B cell (primary cell): ENCODE measurements at regions not wholly inside any gene's neighbourhood (a gene's known extent, or its start where the extent isn't known, plus 50 kb on each side); places are given as distances from the start of the nearest gene placed in this dataset.

Source experiments
- ATAC-seq: fragments of 200-7000 bp; cut with Tn5 transposase; one replicate; pipeline ENCODE4 v1.10.0; 2021; ENCODE audit warnings: low read depth, mild to moderate bottlenecking, moderate number of reproducible peaks, moderate library complexity
- CTCF ChIA-PET: fragments of 350-600 bp; sonication (Branson Sonifier 250); formaldehyde crosslinking; loops from one replicate; lab custom pipeline; 2021; ENCODE audit warnings: antibody characterized with exemption, inconsistent platforms; lab: Charles Lee
- POLR2A ChIA-PET: fragments of 350-600 bp; sonication (Branson Sonifier 250); formaldehyde crosslinking; loops from one replicate; lab custom pipeline; 2021; ENCODE audit warnings: antibody characterized with exemption; lab: Charles Lee
- DNase-seq: peaks from one replicate; pipeline ENCODE4 v3.0.0; 2013
- H2AFZ ChIP-seq: 2 replicates; pipeline ENCODE4 v1.6.1; 2012; ENCODE audit warnings: mild to moderate bottlenecking, low read depth, low read length; ENCODE audit not compliant: insufficient read depth, poor library complexity, severe bottlenecking
- H3K27ac ChIP-seq, 2 donors: 1 replicate in 1 of 2; 2 replicates in 1 of 2; pipeline ENCODE4 v1.5.1; 2012 to 2013; ENCODE audit warnings: low read length in 2 of 2, mild to moderate bottlenecking in 2 of 2, moderate library complexity in 1 of 2
- H3K27me3 ChIP-seq, 4 experiments: fragments of 200-600 bp in 1 of 4; sonication (generic) in 1 of 4; replicated peaks in 1 of 4; 1 replicate in 2 of 4; 2 replicates in 2 of 4; pipeline versions ENCODE4 v1.6.1 to v1.7.0; 2013 to 2016; ENCODE audit warnings: low read length in 3 of 4, mild to moderate bottlenecking in 2 of 4, mixed read lengths in 1 of 4, moderate library complexity in 1 of 4; ENCODE audit not compliant: insufficient read depth in 4 of 4, control insufficient read depth in 3 of 4; ENCODE audit errors: control extremely low read depth in 1 of 4
- H3K36me3 ChIP-seq, 2 experiments: replicated peaks in 1 of 2; 1 replicate in 1 of 2; 2 replicates in 1 of 2; pipeline versions ENCODE4 v1.6.1 to v1.7.1; 2013; ENCODE audit warnings: low read length in 1 of 2; ENCODE audit not compliant: insufficient read depth in 2 of 2, control insufficient read depth in 1 of 2; ENCODE audit errors: control extremely low read depth in 1 of 2, extremely low read depth in 1 of 2
- H3K4me1 ChIP-seq, 2 donors: fragments of 200-600 bp in 1 of 2; sonication (generic) in 1 of 2; 1 replicate in 1 of 2; 2 replicates in 1 of 2; pipeline versions ENCODE4 v1.5.1 to v1.6.1; 2013 to 2017; ENCODE audit warnings: low read length in 2 of 2; ENCODE audit not compliant: control insufficient read depth in 2 of 2, insufficient read depth in 2 of 2
- H3K4me2 ChIP-seq: replicated peaks from 2 replicates; pipeline ENCODE3; 2012; ENCODE audit warnings: mild to moderate bottlenecking, low read depth, low read length; ENCODE audit not compliant: poor library complexity, severe bottlenecking
- H3K4me3 ChIP-seq, 5 experiments: fragments of 200-600 bp in 1 of 5; sonication (generic) in 1 of 5; 1 replicate in 3 of 5; 2 replicates in 2 of 5; pipeline versions ENCODE4 v1.5.1 to v1.7.0; 2011 to 2016; ENCODE audit warnings: low read length in 4 of 5, mild to moderate bottlenecking in 4 of 5, low read depth in 2 of 5, control low read depth in 1 of 5, moderate library complexity in 1 of 5; ENCODE audit not compliant: insufficient read depth in 1 of 5; ENCODE audit errors: control extremely low read depth in 1 of 5, extremely low read depth in 1 of 5
- H3K79me2 ChIP-seq: fragments of 200-600 bp; sonication (generic); one replicate; pipeline ENCODE4 v1.6.0; 2016; ENCODE audit warnings: low read length; ENCODE audit not compliant: control insufficient read depth, insufficient read depth
- H3K9ac ChIP-seq: fragments of 200-600 bp; sonication (generic); 2 replicates; pipeline ENCODE4 v1.6.1; 2017; ENCODE audit warnings: mild to moderate bottlenecking, low read length, moderate library complexity
- H3K9me3 ChIP-seq, 3 donors: one replicate each; pipeline versions ENCODE4 v1.6.1 to v1.7.1; 2013; ENCODE audit warnings: low read length in 2 of 3; ENCODE audit not compliant: control insufficient read depth in 2 of 3, insufficient read depth in 1 of 3; ENCODE audit errors: control extremely low read depth in 1 of 3
- H4K20me1 ChIP-seq: 2 replicates; pipeline ENCODE4 v1.6.0; 2012; ENCODE audit warnings: mild to moderate bottlenecking, low read length; ENCODE audit not compliant: insufficient read depth, control insufficient read depth, poor library complexity, severe bottlenecking
- H3K27ac Mint-ChIP-seq: one replicate; pipeline ENCODE4 v1.8.0; 2021; ENCODE audit warnings: mixed read lengths
- H3K27me3 Mint-ChIP-seq: one replicate; pipeline ENCODE4 v1.8.0; 2021; ENCODE audit warnings: mixed read lengths
- H3K4me1 Mint-ChIP-seq: one replicate; pipeline ENCODE4 v1.8.0; 2021; ENCODE audit warnings: mixed read lengths
- H3K4me3 Mint-ChIP-seq: one replicate; pipeline ENCODE4 v1.8.0; 2021; ENCODE audit warnings: mixed read lengths
- H3K9me3 Mint-ChIP-seq: one replicate; pipeline ENCODE4 v1.8.0; 2022; ENCODE audit warnings: mixed read lengths; ENCODE audit not compliant: insufficient read depth
- CTCF ChIP-seq: fragments of 200-600 bp; IDR thresholded peaks from one replicate; pipeline ENCODE4 v1.8.0; 2022; ENCODE audit warnings: antibody characterized with exemption, mild to moderate bottlenecking
- EZH2 ChIP-seq: IDR thresholded peaks from 2 replicates; pipeline ENCODE4 v1.6.1; 2012; ENCODE audit warnings: borderline replicate concordance, low read depth, mild to moderate bottlenecking, moderate library complexity, low read length; ENCODE audit not compliant: insufficient read depth, poor library complexity, severe bottlenecking
- WGBS: methylation state at CpG from one replicate; pipeline ENCODE4 v1.1.5; 2013; ENCODE audit warnings: missing lambda C conversion rate; ENCODE audit not compliant: insufficient coverage; 5-methylcytosine and 5-hydroxymethylcytosine counted together
- intact Hi-C: fragments of 100-400 bp; cut with micrococcal nuclease; formaldehyde crosslinking; loops from one replicate; pipeline ENCODE4 v1.10.0; 2022

GRCh38 chrX:39787999-39788398, 309.8 kb downstream of the BCOR start:
- no peaks in the 10 kb centered on the region for H3K9me3 Mint-ChIP-seq
- TF ChIP-seq CTCF = no peak
- TF ChIP-seq EZH2 = no peak
- ATAC-seq (no peak), DNase-seq (no peak)
- H3K9ac ChIP-seq = no peak overlapping the region
- no peaks in the 10 kb centered on the region for H3K36me3 ChIP-seq
- H3K4me1 Mint-ChIP-seq = no peaks in the 10 kb centered on the region
- no peaks in the 10 kb centered on the region for H3K79me2 ChIP-seq
- H3K27ac Mint-ChIP-seq = no peak overlapping the region
- H3K27me3 ChIP-seq = no peaks in the 10 kb centered on the region
- POLR2A ChIA-PET = no interaction called here
- H3K4me1 ChIP-seq = no peaks in the 10 kb centered on the region
- H3K27me3 Mint-ChIP-seq = no peaks in the 10 kb centered on the region
- intact Hi-C loops = no loop called here
- no peaks in the 10 kb centered on the region for H4K20me1 ChIP-seq
- H3K4me3 ChIP-seq = no peak overlapping the region
- no peaks in the 10 kb centered on the region for H3K9me3 ChIP-seq
- no peak overlapping the region for H2AFZ ChIP-seq
- CTCF ChIA-PET = interaction anchor here (1.0 kb wide), 1 partner anchor 248 kb away, joined by 3 read pairs; no protein-coding TSS in a partner anchor
- H3K27ac ChIP-seq = no peak overlapping the region
- no peak overlapping the region for H3K4me2 ChIP-seq
- WGBS = no CpG with 5 or more reads among the region's 6 CpGs
- no peak overlapping the region for H3K4me3 Mint-ChIP-seq

GRCh38 chrX:39788521-39788920, 309.2 kb downstream of the BCOR start:
- no peaks in the 10 kb centered on the region for H3K27me3 ChIP-seq
- DNase-seq (no peak), ATAC-seq (no peak)
- no peak overlapping the region for H2AFZ ChIP-seq
- WGBS = 100% methylated on average over 4 of the region's 6 CpGs
- no peaks in the 10 kb centered on the region for H3K27me3 Mint-ChIP-seq
- no peaks in the 10 kb centered on the region for H3K36me3 ChIP-seq
- H3K27ac Mint-ChIP-seq = no peak overlapping the region
- TF ChIP-seq CTCF = no peak
- no peak for TF ChIP-seq EZH2
- H3K9me3 Mint-ChIP-seq = no peaks in the 10 kb centered on the region
- H3K4me2 ChIP-seq = no peak overlapping the region
- ChIA-PET CTCF (interaction anchor here (1.0 kb wide), 1 partner anchor 248 kb away, joined by 3 read pairs; no protein-coding TSS in a partner anchor), POLR2A (no interaction called here)
- H3K9me3 ChIP-seq = no peaks in the 10 kb centered on the region
- H4K20me1 ChIP-seq = no peaks in the 10 kb centered on the region
- intact Hi-C loops = no loop called here
- no peaks in the 10 kb centered on the region for H3K79me2 ChIP-seq
- no peak overlapping the region for H3K4me3 Mint-ChIP-seq
- no peak overlapping the region for H3K4me3 ChIP-seq
- H3K4me1 Mint-ChIP-seq = no peaks in the 10 kb centered on the region
- H3K27ac ChIP-seq = no peak overlapping the region
- H3K9ac ChIP-seq = no peak overlapping the region
- H3K4me1 ChIP-seq = no peaks in the 10 kb centered on the region
